ENCODE measurements at regions not wholly inside any gene's neighbourhood (a gene's known extent, or its start where the extent isn't known, plus 50 kb on each side); places are given as distances from the start of the nearest gene placed in this dataset.

- Histone ChIP-seq H3K4me3 (replicated peaks in 1 of 2; ENCODE audit: low read depth in 1 of 2, low read length in 2 of 2) (no peak overlapping the region), H2AFZ (ENCODE audit: low read depth, low read length, poor library complexity, severe bottlenecking) (no peak overlapping the region), H3K79me2 (ENCODE audit: insufficient read depth, low read length) (no peaks in the 10 kb centered on the region), H3K27ac (ENCODE audit: low read depth, low read length) (no peak overlapping the region), H3K9me3 (ENCODE audit: control insufficient read depth in 1 of 2, insufficient read depth in 1 of 2, low read depth in 1 of 2, low read length in 2 of 2) (no peaks in the 10 kb centered on the region), H3K36me3 (ENCODE audit: control insufficient read depth in 1 of 2, insufficient read depth in 2 of 2, low read length in 2 of 2) (no peaks in the 10 kb centered on the region), H4K20me1 (ENCODE audit: insufficient read depth) (no peaks in the 10 kb centered on the region), H3K4me1 (ENCODE audit: control insufficient read depth in 1 of 2, insufficient read depth in 2 of 2, low read length in 2 of 2) (no peaks in the 10 kb centered on the region), H3K9ac (ENCODE audit: low read length) (no peak overlapping the region), H3K27me3 (ENCODE audit: insufficient read depth, low read length) (no peaks in the 10 kb centered on the region), H3K4me2 (ENCODE audit: low read length) (no peak overlapping the region), H3K9me2 (ENCODE audit: insufficient read depth) (no peaks in the 10 kb centered on the region)
- CTCF ChIA-PET, result no interaction called here
- intact Hi-C loops (cut with micrococcal nuclease), result no loop called here
- DNase-seq (ENCODE audit: low read depth, low spot score) (no peak), ATAC-seq (no peak)
- POLR2A ChIA-PET, result no interaction called here
- no TSS peak for BruUV-seq (replicated peaks)
- RAD21 ChIA-PET (ENCODE audit: low non-redundant PET in 1 of 2, low total read pairs in 2 of 2, uncharacterized antibody in 2 of 2, unreplicated experiment in 2 of 2), result no interaction called here
- no peak for TF ChIP-seq FOSL1 (IDR thresholded peaks at IDR 0.05; ENCODE audit: low read depth)
- TF ChIP-seq CBX3 (IDR thresholded peaks at IDR 0.05; ENCODE audit: low read depth), result no peak
- TF ChIP-seq ZBTB33 (IDR thresholded peaks at IDR 0.05; ENCODE audit: extremely low read depth, insufficient replicate concordance, low read length), result no peak
- no peak for TF ChIP-seq JUND (IDR thresholded peaks at IDR 0.05)
- no peak for TF ChIP-seq ZNF274 (IDR thresholded peaks at IDR 0.05; ENCODE audit: low read depth, low read length)
- no peak for TF ChIP-seq ZFX (IDR thresholded peaks at IDR 0.05)
- no peak for TF ChIP-seq SP1 (IDR thresholded peaks at IDR 0.05; ENCODE audit: low read depth)
- TF ChIP-seq, protein P1, sequence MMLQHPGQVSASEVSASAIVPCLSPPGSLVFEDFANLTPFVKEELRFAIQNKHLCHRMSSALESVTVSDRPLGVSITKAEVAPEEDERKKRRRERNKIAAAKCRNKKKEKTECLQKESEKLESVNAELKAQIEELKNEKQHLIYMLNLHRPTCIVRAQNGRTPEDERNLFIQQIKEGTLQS (IDR thresholded peaks at IDR 0.05), result no peak
- no peak for TF ChIP-seq SIN3A (IDR thresholded peaks at IDR 0.05; ENCODE audit: low read depth)
These were observed 188.4 kb downstream of the AHR start for GRCh38 chr7:17486835-17487234.

GRCh38 chr7:17487343-17487742 is 188.9 kb downstream of the AHR start:
- Histone ChIP-seq H3K9me3 (ENCODE audit: control insufficient read depth in 1 of 2, insufficient read depth in 1 of 2, low read depth in 1 of 2, low read length in 2 of 2) (no peaks in the 10 kb centered on the region), H3K9me2 (ENCODE audit: insufficient read depth) (no peaks in the 10 kb centered on the region), H3K4me3 (replicated peaks in 1 of 2; ENCODE audit: low read depth in 1 of 2, low read length in 2 of 2) (no peak overlapping the region), H2AFZ (ENCODE audit: low read depth, low read length, poor library complexity, severe bottlenecking) (no peak overlapping the region), H3K4me1 (ENCODE audit: control insufficient read depth in 1 of 2, insufficient read depth in 2 of 2, low read length in 2 of 2) (no peaks in the 10 kb centered on the region), H3K27me3 (ENCODE audit: insufficient read depth, low read length) (no peaks in the 10 kb centered on the region), H3K36me3 (ENCODE audit: control insufficient read depth in 1 of 2, insufficient read depth in 2 of 2, low read length in 2 of 2) (no peaks in the 10 kb centered on the region), H4K20me1 (ENCODE audit: insufficient read depth) (no peaks in the 10 kb centered on the region), H3K27ac (ENCODE audit: low read depth, low read length) (no peak overlapping the region), H3K9ac (ENCODE audit: low read length) (no peak overlapping the region), H3K4me2 (ENCODE audit: low read length) (no peak overlapping the region), H3K79me2 (ENCODE audit: insufficient read depth, low read length) (no peaks in the 10 kb centered on the region)
- BruUV-seq (replicated peaks), result no TSS peak
- no peak for ATAC-seq
- intact Hi-C loops (cut with micrococcal nuclease), result no loop called here
- TF ChIP-seq YY1 (IDR thresholded peaks at IDR 0.05; ENCODE audit: extremely low read depth, insufficient replicate concordance, low read depth, low read length), result no peak
- TF ChIP-seq ZNF274 (IDR thresholded peaks at IDR 0.05; ENCODE audit: low read depth, low read length), result no peak
- TF ChIP-seq POLR2AphosphoS5 (IDR thresholded peaks at IDR 0.05; ENCODE audit: low read depth, low read length), result no peak
- no peak for TF ChIP-seq TCF7L2 (IDR thresholded peaks at IDR 0.05; ENCODE audit: borderline replicate concordance, extremely low read depth, insufficient read depth, insufficient read length)
- no peak for TF ChIP-seq POLR2A (IDR thresholded peaks at IDR 0.05; ENCODE audit: borderline replicate concordance, extremely low read depth, insufficient read depth, insufficient read length)
- no peak for TF ChIP-seq EGR1 (IDR thresholded peaks at IDR 0.05; ENCODE audit: low read depth)
- TF ChIP-seq SP1 (IDR thresholded peaks at IDR 0.05; ENCODE audit: low read depth), result no peak
- TF ChIP-seq EZH2 (IDR thresholded peaks at IDR 0.05), result no peak
- TF ChIP-seq CBX3 (IDR thresholded peaks at IDR 0.05; ENCODE audit: low read depth), result no peak
- TF ChIP-seq ELF1 (IDR thresholded peaks at IDR 0.05; ENCODE audit: borderline replicate concordance, low read depth), result no peak
- TF ChIP-seq, protein P2, sequence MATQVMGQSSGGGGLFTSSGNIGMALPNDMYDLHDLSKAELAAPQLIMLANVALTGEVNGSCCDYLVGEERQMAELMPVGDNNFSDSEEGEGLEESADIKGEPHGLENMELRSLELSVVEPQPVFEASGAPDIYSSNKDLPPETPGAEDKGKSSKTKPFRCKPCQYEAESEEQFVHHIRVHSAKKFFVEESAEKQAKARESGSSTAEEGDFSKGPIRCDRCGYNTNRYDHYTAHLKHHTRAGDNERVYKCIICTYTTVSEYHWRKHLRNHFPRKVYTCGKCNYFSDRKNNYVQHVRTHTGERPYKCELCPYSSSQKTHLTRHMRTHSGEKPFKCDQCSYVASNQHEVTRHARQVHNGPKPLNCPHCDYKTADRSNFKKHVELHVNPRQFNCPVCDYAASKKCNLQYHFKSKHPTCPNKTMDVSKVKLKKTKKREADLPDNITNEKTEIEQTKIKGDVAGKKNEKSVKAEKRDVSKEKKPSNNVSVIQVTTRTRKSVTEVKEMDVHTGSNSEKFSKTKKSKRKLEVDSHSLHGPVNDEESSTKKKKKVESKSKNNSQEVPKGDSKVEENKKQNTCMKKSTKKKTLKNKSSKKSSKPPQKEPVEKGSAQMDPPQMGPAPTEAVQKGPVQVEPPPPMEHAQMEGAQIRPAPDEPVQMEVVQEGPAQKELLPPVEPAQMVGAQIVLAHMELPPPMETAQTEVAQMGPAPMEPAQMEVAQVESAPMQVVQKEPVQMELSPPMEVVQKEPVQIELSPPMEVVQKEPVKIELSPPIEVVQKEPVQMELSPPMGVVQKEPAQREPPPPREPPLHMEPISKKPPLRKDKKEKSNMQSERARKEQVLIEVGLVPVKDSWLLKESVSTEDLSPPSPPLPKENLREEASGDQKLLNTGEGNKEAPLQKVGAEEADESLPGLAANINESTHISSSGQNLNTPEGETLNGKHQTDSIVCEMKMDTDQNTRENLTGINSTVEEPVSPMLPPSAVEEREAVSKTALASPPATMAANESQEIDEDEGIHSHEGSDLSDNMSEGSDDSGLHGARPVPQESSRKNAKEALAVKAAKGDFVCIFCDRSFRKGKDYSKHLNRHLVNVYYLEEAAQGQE (IDR thresholded peaks at IDR 0.05; ENCODE audit: low read depth), result no peak
- POLR2A ChIA-PET, result no interaction called here
- no peak for DNase-seq (ENCODE audit: low read depth, low spot score)
- RAD21 ChIA-PET (ENCODE audit: low non-redundant PET in 1 of 2, low total read pairs in 2 of 2, uncharacterized antibody in 2 of 2, unreplicated experiment in 2 of 2), result no interaction called here
- CTCF ChIA-PET, result no interaction called here
